ENCODE measurements at regions not wholly inside any gene's neighbourhood (a gene's known extent, or its start where the extent isn't known, plus 50 kb on each side); places are given as distances from the start of the nearest gene placed in this dataset.

DNA sequence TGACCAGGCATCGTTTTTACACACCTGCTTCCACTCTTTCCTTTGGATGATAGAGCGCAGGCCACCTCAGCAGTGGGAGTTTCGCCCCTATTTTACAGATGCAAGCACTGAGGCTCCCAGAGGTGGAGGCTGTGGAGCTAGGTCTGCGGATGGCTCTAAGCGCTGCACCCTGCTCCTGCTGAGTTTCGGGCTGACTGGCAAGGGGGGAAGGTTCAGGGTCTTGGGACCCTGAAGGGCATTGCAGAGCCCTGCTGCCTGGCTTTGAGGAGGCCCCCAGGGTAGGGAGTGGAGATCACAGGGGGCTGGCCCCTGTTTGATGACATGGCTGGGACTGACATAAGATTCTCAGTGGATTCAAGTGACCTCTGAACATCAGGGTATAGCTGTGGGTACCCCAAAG is 62.8 kb upstream of the NKX1-1 start:
- Histone ChIP-seq H3K36me3 (no peaks in the 10 kb centered on the region), H3K4me1 (peaks cover 0 to 12% (median 5%) of the 10 kb centered on the region in 4 donors), H3K27me3 (peaks cover 0 to 81% of the 10 kb centered on the region in 2 donors), H3K27ac (no peak overlapping the region), H3K9me3 (peaks cover 0 to 4% (median 0%) of the 10 kb centered on the region in 3 donors), H3K4me3 (no peak overlapping the region)
- TF ChIP-seq, protein P1, sequence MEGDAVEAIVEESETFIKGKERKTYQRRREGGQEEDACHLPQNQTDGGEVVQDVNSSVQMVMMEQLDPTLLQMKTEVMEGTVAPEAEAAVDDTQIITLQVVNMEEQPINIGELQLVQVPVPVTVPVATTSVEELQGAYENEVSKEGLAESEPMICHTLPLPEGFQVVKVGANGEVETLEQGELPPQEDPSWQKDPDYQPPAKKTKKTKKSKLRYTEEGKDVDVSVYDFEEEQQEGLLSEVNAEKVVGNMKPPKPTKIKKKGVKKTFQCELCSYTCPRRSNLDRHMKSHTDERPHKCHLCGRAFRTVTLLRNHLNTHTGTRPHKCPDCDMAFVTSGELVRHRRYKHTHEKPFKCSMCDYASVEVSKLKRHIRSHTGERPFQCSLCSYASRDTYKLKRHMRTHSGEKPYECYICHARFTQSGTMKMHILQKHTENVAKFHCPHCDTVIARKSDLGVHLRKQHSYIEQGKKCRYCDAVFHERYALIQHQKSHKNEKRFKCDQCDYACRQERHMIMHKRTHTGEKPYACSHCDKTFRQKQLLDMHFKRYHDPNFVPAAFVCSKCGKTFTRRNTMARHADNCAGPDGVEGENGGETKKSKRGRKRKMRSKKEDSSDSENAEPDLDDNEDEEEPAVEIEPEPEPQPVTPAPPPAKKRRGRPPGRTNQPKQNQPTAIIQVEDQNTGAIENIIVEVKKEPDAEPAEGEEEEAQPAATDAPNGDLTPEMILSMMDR (IDR thresholded peaks at IDR 0.05), result no peak
- no peak for DNase-seq
- intact Hi-C loops (cut with DNase I; ENCODE audit: low total_unique reads), result no loop called here

- Histone ChIP-seq H3K9me3 (peaks cover 0 to 4% (median 0%) of the 10 kb centered on the region in 3 donors), H3K36me3 (no peaks in the 10 kb centered on the region), H3K27me3 (peaks cover 0 to 81% of the 10 kb centered on the region in 2 donors), H3K27ac (no peak overlapping the region), H3K4me1 (peaks cover 0 to 12% (median 5%) of the 10 kb centered on the region in 4 donors), H3K4me3 (no peak overlapping the region)
- TF ChIP-seq, protein P1 (IDR thresholded peaks at IDR 0.05), result no peak
- DNase-seq, result no peak
- intact Hi-C loops (cut with DNase I; ENCODE audit: low total_unique reads), result no loop called here
Measured at GRCh38 chr4:1467581-1468458, 61.6 kb upstream of the NKX1-1 start.

GRCh38 chr4:1466863-1467165 is 60.6 kb upstream of the NKX1-1 start:
- Histone ChIP-seq H3K27ac (no peak overlapping the region), H3K9me3 (peaks cover 0 to 4% (median 0%) of the 10 kb centered on the region in 3 donors), H3K27me3 (peaks cover 0 to 81% of the 10 kb centered on the region in 2 donors), H3K36me3 (no peaks in the 10 kb centered on the region), H3K4me1 (peaks cover 0 to 4% (median 1%) of the 10 kb centered on the region in 4 donors), H3K4me3 (no peak overlapping the region)
- intact Hi-C loops (cut with DNase I; ENCODE audit: low total_unique reads), result no loop called here
- TF ChIP-seq, protein P1 (IDR thresholded peaks at IDR 0.05), result no peak
- no peak for DNase-seq

DNA sequence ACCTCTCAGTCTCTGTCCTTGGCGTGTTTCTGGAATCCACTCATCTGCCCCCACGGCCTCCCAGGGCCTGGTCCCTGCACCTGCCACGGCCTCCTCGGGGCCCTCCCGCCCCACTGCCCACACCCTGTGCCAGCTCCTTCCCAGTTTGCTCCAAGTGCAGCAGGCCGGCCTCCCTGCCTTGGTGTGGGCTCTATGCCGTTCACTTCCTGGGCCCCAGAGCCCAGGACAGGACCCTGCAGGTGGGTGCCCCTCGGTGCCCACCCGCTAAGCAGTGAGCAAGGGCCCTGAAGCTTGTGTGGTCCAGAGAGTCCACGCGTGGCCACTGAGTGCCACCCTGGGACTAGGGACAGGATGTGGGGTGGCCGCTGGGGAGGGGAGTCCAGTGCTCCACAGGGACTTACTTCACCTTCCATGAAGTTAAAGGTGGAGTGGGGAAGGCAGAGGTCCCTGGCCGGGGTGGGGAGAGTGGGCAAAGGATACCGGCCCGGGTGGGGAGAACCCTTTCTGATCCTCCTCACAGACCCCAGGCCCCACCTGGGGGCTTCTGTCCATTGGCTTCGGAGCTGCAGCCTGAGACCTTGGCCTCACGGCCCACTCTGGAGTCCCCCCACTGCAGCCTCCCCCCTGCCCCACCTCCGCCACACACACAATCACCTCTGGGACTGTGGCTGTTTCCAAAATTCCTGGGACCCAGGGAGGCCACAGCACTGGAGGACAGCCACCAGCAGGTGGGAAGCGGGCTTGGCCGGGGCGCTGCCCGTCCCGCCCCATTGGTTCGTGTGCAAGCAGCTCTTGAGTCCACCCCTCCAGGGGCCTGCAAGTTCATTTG is 60.0 kb upstream of the NKX1-1 start:
- Histone ChIP-seq H3K4me3 (no peak overlapping the region), H3K4me1 (no peaks in the 10 kb centered on the region), H3K36me3 (no peaks in the 10 kb centered on the region), H3K27ac (no peak overlapping the region), H3K27me3 (peaks cover 0 to 81% of the 10 kb centered on the region in 2 donors), H3K9me3 (peaks cover 0 to 4% (median 0%) of the 10 kb centered on the region in 3 donors)
- DNase-seq, result peak in 1 of 2 donors; percentile 51
- TF ChIP-seq, protein P1 (IDR thresholded peaks at IDR 0.05), result no peak
- intact Hi-C loops (cut with DNase I; ENCODE audit: low total_unique reads), result no loop called here

DNA sequence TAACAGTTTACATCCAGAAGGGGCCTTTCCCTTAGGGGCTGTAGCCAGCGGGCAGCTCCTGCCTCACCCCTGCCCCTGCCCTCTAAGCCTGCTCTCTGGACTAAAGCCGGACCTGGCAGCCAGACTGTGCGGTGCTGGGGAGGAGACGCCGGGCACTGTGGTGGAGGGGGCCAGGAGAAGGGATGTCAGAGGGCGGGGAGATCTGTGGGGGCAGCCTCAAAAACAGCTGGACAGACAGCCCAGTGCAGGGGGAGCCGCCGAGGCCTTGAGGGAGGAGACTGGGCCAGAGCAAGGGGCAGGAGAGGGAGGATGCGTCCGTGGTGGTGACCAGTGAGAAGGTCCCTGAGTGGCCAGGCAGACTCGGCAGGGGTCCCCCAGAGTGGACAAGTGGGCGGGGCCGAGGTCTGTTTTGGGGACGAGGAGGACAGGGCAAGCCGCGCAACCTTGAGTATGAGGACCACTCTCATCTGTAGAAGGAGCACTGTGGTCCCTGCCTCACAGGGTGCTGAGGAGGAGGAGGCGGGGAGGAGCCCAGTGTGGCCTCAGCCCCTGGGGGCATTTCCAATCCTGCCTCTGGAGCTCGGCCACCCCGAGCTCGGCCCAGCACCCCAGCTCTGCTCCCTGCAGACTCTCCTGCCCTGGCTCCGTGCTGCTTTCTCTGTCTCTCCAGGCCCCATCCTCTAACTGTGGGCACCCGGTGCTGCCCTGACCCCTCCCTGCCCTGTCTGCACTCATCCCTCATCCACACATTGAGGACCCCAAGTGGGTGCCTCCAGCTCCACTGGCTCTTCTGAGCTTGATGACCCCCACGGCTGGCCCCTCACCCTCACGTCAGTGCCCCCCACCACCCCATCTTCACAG is 59.2 kb upstream of the NKX1-1 start:
- H3K36me3 ChIP-seq, result no peaks in the 10 kb centered on the region
- peak in 1 of 2 donors; percentile 59 for DNase-seq
- TF ChIP-seq, protein P1 (IDR thresholded peaks at IDR 0.05), result no peak
- no peaks in the 10 kb centered on the region for H3K4me1 ChIP-seq
- H3K9me3 ChIP-seq, result peaks cover 0 to 4% (median 0%) of the 10 kb centered on the region in 3 donors
- no peak overlapping the region for H3K4me3 ChIP-seq
- H3K27ac ChIP-seq, result no peak overlapping the region
- H3K27me3 ChIP-seq, result peaks cover 0 to 78% of the 10 kb centered on the region in 2 donors
- intact Hi-C loops (cut with DNase I; ENCODE audit: low total_unique reads), result no loop called here
